HG03280 (cell line): ENCODE measurements at regions not wholly inside any gene's neighbourhood (a gene's known extent, or its start where the extent isn't known, plus 50 kb on each side); places are given as distances from the start of the nearest gene placed in this dataset.

Experiments used
- ATAC-seq: cut with Tn5 transposase; IDR thresholded peaks from one replicate; pipeline ENCODE4 v1.9.1; 2021; ENCODE audit warnings: mild to moderate bottlenecking, moderate library complexity; ENCODE audit not compliant: unreplicated experiment

GRCh38 chr15:70180186-70180875 is 82.6 kb upstream of the TLE3 start:
- ATAC-seq: no peak

GRCh38 chr15:70179309-70179892 is 81.7 kb upstream of the TLE3 start:
- ATAC-seq: no peak

GRCh38 chr15:70178335-70179084 is 80.8 kb upstream of the TLE3 start:
- no peak for ATAC-seq

- ATAC-seq: no peak
These were observed 75.0 kb upstream of the TLE3 start for GRCh38 chr15:70172566-70173225.

GRCh38 chr15:70172124-70172523 is 74.4 kb upstream of the TLE3 start:
- ATAC-seq: no peak

- ATAC-seq: no peak
These were observed 73.7 kb upstream of the TLE3 start for GRCh38 chr15:70171256-70171886.

GRCh38 chr15:70170096-70170699 is 72.5 kb upstream of the TLE3 start:
- no peak for ATAC-seq

GRCh38 chr15:70169147-70169546 is 71.4 kb upstream of the TLE3 start:
- ATAC-seq: no peak

- no peak for ATAC-seq
These were observed 69.4 kb upstream of the TLE3 start for GRCh38 chr15:70167155-70167554.

GRCh38 chr15:70166506-70167087 is 68.9 kb upstream of the TLE3 start:
- ATAC-seq: no peak

GRCh38 chr15:70165716-70166284 is 68.1 kb upstream of the TLE3 start:
- no peak for ATAC-seq

GRCh38 chr15:70164910-70165715 is 67.4 kb upstream of the TLE3 start:
- no peak for ATAC-seq

GRCh38 chr15:70164156-70164900 is 66.6 kb upstream of the TLE3 start:
- no peak for ATAC-seq

GRCh38 chr15:70160803-70161565 is 63.3 kb upstream of the TLE3 start:
- no peak for ATAC-seq

- no peak for ATAC-seq
These were observed 62.5 kb upstream of the TLE3 start for GRCh38 chr15:70160267-70160666.

GRCh38 chr15:70159713-70160009 is 61.9 kb upstream of the TLE3 start:
- ATAC-seq: no peak

GRCh38 chr15:70159001-70159712 is 61.4 kb upstream of the TLE3 start:
- ATAC-seq: no peak
